SK-N-SH (cell line): ENCODE measurements at regions not wholly inside any gene's neighbourhood (a gene's known extent, or its start where the extent isn't known, plus 50 kb on each side); places are given as distances from the start of the nearest gene placed in this dataset.

ENCODE experiments used
- EP300 ChIP-seq, 2 experiments: IDR thresholded peaks; 2 replicates each; pipeline versions ENCODE4 v1.4.0 to v1.6.1; 2012; ENCODE audit warnings: borderline replicate concordance in 1 of 2, low read depth in 1 of 2, low read length in 1 of 2
- GABPA ChIP-seq: IDR thresholded peaks from 2 replicates; pipeline ENCODE4 v1.4.0; 2012; ENCODE audit warnings: low read depth, mild to moderate bottlenecking
- GATA2 ChIP-seq: sonication (generic); formaldehyde crosslinking; IDR thresholded peaks from 2 replicates; pipeline ENCODE4 v1.5.0; 2020; ENCODE audit warnings: mild to moderate bottlenecking, missing genetic modification reagents
- JUND ChIP-seq: IDR thresholded peaks from 2 replicates; pipeline ENCODE4 v1.4.0; 2012
- RAD21 ChIP-seq: IDR thresholded peaks from 2 replicates; pipeline ENCODE4 v1.6.1; 2012; ENCODE audit warnings: mild to moderate bottlenecking, low read length
- SIN3A ChIP-seq: IDR thresholded peaks from 2 replicates; pipeline ENCODE4 v1.6.1; 2012; ENCODE audit warnings: low read depth, mild to moderate bottlenecking, low read length, moderate library complexity, borderline replicate concordance
- TF ChIP-seq, protein P1 (sequence below): IDR thresholded peaks from 2 replicates; pipeline ENCODE4; 2012
- TF ChIP-seq, protein P2 (sequence below): fragments of 200-600 bp; sonication (generic); IDR thresholded peaks from 2 replicates; pipeline ENCODE4 v1.6.1; 2017; ENCODE audit warnings: antibody characterized with exemption, mild to moderate bottlenecking, moderate library complexity
- TF ChIP-seq, protein P3 (sequence below): IDR thresholded peaks from 2 replicates; pipeline ENCODE4 v1.4.0; 2012; ENCODE audit warnings: low read depth, borderline replicate concordance

DNA sequence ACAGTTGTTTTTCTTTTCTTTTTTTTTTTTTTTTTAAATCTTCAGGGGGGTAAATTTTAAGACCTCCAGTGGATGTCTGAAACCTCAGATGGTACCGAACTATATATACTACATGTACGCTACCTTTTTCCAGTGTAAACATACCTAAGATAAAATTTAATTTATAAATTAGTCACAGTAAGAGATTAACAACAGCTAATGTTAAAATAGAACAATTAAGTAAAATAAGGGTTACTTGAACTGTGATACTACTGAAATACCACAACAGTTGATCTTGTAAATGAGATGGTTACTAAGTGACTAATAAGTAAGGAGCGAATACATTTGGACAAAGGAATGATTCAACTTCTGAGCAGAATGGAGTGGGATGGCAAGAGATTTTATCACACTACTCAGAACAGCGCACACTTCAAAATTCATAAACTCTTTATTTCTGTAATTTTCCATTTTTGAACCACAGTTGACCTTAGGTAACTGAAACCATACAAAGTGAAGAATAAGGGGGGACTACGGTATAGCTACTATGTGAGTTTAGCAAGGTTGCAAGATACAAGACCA, 80.5 kb upstream of the PCED1B start:
- TF ChIP-seq EP300 (IDR thresholded peaks at IDR 0.05; ENCODE audit: borderline replicate concordance in 1 of 2, low read depth in 1 of 2, low read length in 1 of 2), result peak; percentile 47 to 97; a peak in 2 of 4 replicates
- TF ChIP-seq JUND, result peak; percentile 91
- no peak for TF ChIP-seq GABPA
- TF ChIP-seq, protein P1, sequence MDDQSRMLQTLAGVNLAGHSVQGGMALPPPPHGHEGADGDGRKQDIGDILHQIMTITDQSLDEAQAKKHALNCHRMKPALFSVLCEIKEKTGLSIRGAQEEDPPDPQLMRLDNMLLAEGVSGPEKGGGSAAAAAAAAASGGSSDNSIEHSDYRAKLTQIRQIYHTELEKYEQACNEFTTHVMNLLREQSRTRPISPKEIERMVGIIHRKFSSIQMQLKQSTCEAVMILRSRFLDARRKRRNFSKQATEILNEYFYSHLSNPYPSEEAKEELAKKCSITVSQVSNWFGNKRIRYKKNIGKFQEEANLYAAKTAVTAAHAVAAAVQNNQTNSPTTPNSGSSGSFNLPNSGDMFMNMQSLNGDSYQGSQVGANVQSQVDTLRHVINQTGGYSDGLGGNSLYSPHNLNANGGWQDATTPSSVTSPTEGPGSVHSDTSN, result peak; percentile 89
- TF ChIP-seq RAD21, result no peak
- TF ChIP-seq, protein P2, sequence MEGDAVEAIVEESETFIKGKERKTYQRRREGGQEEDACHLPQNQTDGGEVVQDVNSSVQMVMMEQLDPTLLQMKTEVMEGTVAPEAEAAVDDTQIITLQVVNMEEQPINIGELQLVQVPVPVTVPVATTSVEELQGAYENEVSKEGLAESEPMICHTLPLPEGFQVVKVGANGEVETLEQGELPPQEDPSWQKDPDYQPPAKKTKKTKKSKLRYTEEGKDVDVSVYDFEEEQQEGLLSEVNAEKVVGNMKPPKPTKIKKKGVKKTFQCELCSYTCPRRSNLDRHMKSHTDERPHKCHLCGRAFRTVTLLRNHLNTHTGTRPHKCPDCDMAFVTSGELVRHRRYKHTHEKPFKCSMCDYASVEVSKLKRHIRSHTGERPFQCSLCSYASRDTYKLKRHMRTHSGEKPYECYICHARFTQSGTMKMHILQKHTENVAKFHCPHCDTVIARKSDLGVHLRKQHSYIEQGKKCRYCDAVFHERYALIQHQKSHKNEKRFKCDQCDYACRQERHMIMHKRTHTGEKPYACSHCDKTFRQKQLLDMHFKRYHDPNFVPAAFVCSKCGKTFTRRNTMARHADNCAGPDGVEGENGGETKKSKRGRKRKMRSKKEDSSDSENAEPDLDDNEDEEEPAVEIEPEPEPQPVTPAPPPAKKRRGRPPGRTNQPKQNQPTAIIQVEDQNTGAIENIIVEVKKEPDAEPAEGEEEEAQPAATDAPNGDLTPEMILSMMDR, result no peak
- no peak for TF ChIP-seq SIN3A
- TF ChIP-seq, protein P3, sequence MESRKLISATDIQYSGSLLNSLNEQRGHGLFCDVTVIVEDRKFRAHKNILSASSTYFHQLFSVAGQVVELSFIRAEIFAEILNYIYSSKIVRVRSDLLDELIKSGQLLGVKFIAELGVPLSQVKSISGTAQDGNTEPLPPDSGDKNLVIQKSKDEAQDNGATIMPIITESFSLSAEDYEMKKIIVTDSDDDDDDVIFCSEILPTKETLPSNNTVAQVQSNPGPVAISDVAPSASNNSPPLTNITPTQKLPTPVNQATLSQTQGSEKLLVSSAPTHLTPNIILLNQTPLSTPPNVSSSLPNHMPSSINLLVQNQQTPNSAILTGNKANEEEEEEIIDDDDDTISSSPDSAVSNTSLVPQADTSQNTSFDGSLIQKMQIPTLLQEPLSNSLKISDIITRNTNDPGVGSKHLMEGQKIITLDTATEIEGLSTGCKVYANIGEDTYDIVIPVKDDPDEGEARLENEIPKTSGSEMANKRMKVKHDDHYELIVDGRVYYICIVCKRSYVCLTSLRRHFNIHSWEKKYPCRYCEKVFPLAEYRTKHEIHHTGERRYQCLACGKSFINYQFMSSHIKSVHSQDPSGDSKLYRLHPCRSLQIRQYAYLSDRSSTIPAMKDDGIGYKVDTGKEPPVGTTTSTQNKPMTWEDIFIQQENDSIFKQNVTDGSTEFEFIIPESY, result no peak
- no peak for TF ChIP-seq GATA2 (CRISPR knock-in tag)
